Ectodermal cell (in vitro differentiated cells): ENCODE measurements at regions not wholly inside any gene's neighbourhood (a gene's known extent, or its start where the extent isn't known, plus 50 kb on each side); places are given as distances from the start of the nearest gene placed in this dataset.

Experiments used
- H3K27ac ChIP-seq: 2 replicates; pipeline ENCODE4 v1.7.0; 2013; ENCODE audit warnings: mild to moderate bottlenecking, low read depth, low read length; ENCODE audit not compliant: insufficient read depth, poor library complexity, severe bottlenecking
- H3K27me3 ChIP-seq: 2 replicates; pipeline ENCODE4 v1.7.0; 2013; ENCODE audit warnings: mild to moderate bottlenecking, low read length; ENCODE audit not compliant: insufficient read depth, control insufficient read depth, poor library complexity, severe bottlenecking
- H3K36me3 ChIP-seq: one replicate; pipeline ENCODE4 v1.7.0; 2013; ENCODE audit warnings: low read length; ENCODE audit not compliant: control insufficient read depth, insufficient read depth
- H3K4me1 ChIP-seq: one replicate; pipeline ENCODE4 v1.7.0; 2013; ENCODE audit warnings: low read length; ENCODE audit not compliant: control insufficient read depth, insufficient read depth
- H3K4me3 ChIP-seq: 2 replicates; pipeline ENCODE4 v1.7.0; 2013; ENCODE audit warnings: low read depth, low read length, control low read depth; ENCODE audit not compliant: insufficient read depth
- H3K9me3 ChIP-seq: 2 replicates; pipeline ENCODE4 v1.7.0; 2013; ENCODE audit warnings: mild to moderate bottlenecking, low read length, moderate library complexity; ENCODE audit not compliant: control insufficient read depth
- whole genome bisulfite sequencing, 2 experiments: methylation state at CpG; one replicate each; pipeline ENCODE4 v1.1.7; 2013; ENCODE audit warnings: missing lambda C conversion rate in 2 of 2; 5-methylcytosine and 5-hydroxymethylcytosine counted together

GRCh38 chr5:89349246-89349980 is 466.4 kb upstream of the MEF2C start:
- Histone ChIP-seq H3K27ac (no peak overlapping the region), H3K4me3 (no peak overlapping the region), H3K36me3 (no peaks in the 10 kb centered on the region), H3K9me3 (no peaks in the 10 kb centered on the region), H3K27me3 (no peaks in the 10 kb centered on the region), H3K4me1 (no peaks in the 10 kb centered on the region)
- WGBS, 2 experiments: 71 to 74% methylated on average over 3 of the region's 3 CpGs

GRCh38 chr5:89346573-89346972 is 463.6 kb upstream of the MEF2C start:
- WGBS, 2 experiments: 92 to 94% methylated on average over 1 of the region's 1 CpG

GRCh38 chr5:89343666-89344065 is 460.7 kb upstream of the MEF2C start:
- Histone ChIP-seq H3K4me1 (no peaks in the 10 kb centered on the region), H3K4me3 (no peak overlapping the region), H3K9me3 (no peaks in the 10 kb centered on the region), H3K36me3 (no peaks in the 10 kb centered on the region), H3K27me3 (no peaks in the 10 kb centered on the region), H3K27ac (no peak overlapping the region)
- 93 to 95% methylated on average over 4 of the region's 4 CpGs for WGBS, 2 experiments

More at GRCh38 chr5:89346573-89346972, 463.6 kb upstream of the MEF2C start:
- Histone ChIP-seq H3K4me3 (no peak overlapping the region), H3K36me3 (no peaks in the 10 kb centered on the region), H3K27ac (no peak overlapping the region), H3K27me3 (no peaks in the 10 kb centered on the region), H3K9me3 (no peaks in the 10 kb centered on the region), H3K4me1 (no peaks in the 10 kb centered on the region)

- Histone ChIP-seq H3K9me3 (no peaks in the 10 kb centered on the region), H3K36me3 (no peaks in the 10 kb centered on the region), H3K27me3 (no peaks in the 10 kb centered on the region), H3K27ac (no peak overlapping the region), H3K4me3 (no peak overlapping the region), H3K4me1 (no peaks in the 10 kb centered on the region)
- 91 to 93% methylated on average over 1 to 2 of the region's 2 CpGs for WGBS, 2 experiments
These were observed 459.3 kb upstream of the MEF2C start for GRCh38 chr5:89342106-89342876.

- H3K4me3 ChIP-seq: no peak overlapping the region
- 95 to 100% methylated on average over 1 of the region's 2 CpGs for WGBS, 2 experiments
- no peaks in the 10 kb centered on the region for H3K4me1 ChIP-seq
- no peaks in the 10 kb centered on the region for H3K27me3 ChIP-seq
- H3K9me3 ChIP-seq: no peaks in the 10 kb centered on the region
- H3K27ac ChIP-seq: no peak overlapping the region
- H3K36me3 ChIP-seq: no peaks in the 10 kb centered on the region
These were observed 456.0 kb upstream of the MEF2C start for GRCh38 chr5:89338935-89339334.

GRCh38 chr5:89336111-89336510 is 453.1 kb upstream of the MEF2C start:
- H3K9me3 ChIP-seq: no peaks in the 10 kb centered on the region
- no peaks in the 10 kb centered on the region for H3K4me1 ChIP-seq
- no peak overlapping the region for H3K27ac ChIP-seq
- no peaks in the 10 kb centered on the region for H3K27me3 ChIP-seq
- no peaks in the 10 kb centered on the region for H3K36me3 ChIP-seq
- WGBS, 2 experiments: 82 to 89% methylated on average over 2 of the region's 2 CpGs
- H3K4me3 ChIP-seq: no peak overlapping the region

GRCh38 chr5:89330140-89330539 is 447.2 kb upstream of the MEF2C start:
- Histone ChIP-seq H3K36me3 (no peaks in the 10 kb centered on the region), H3K4me3 (no peak overlapping the region), H3K27ac (no peak overlapping the region), H3K9me3 (no peaks in the 10 kb centered on the region), H3K27me3 (no peaks in the 10 kb centered on the region), H3K4me1 (no peaks in the 10 kb centered on the region)

GRCh38 chr5:89327608-89328007 is 444.6 kb upstream of the MEF2C start:
- Histone ChIP-seq H3K9me3 (no peaks in the 10 kb centered on the region), H3K4me1 (no peaks in the 10 kb centered on the region), H3K27me3 (no peaks in the 10 kb centered on the region), H3K36me3 (no peaks in the 10 kb centered on the region), H3K4me3 (no peak overlapping the region), H3K27ac (no peak overlapping the region)
- WGBS, 2 experiments: 91 to 97% methylated on average over 3 of the region's 3 CpGs

- no peak overlapping the region for H3K27ac ChIP-seq
- no peak overlapping the region for H3K4me3 ChIP-seq
- H3K9me3 ChIP-seq: no peaks in the 10 kb centered on the region
- no peaks in the 10 kb centered on the region for H3K27me3 ChIP-seq
- H3K36me3 ChIP-seq: no peaks in the 10 kb centered on the region
- no peaks in the 10 kb centered on the region for H3K4me1 ChIP-seq
These were observed 442.0 kb upstream of the MEF2C start for GRCh38 chr5:89324990-89325389.

- Histone ChIP-seq H3K27me3 (no peaks in the 10 kb centered on the region), H3K4me1 (no peaks in the 10 kb centered on the region), H3K4me3 (no peak overlapping the region), H3K27ac (no peak overlapping the region), H3K9me3 (no peaks in the 10 kb centered on the region), H3K36me3 (no peaks in the 10 kb centered on the region)
- 89 to 100% methylated on average over 2 to 3 of the region's 3 CpGs for WGBS, 2 experiments
These were observed 437.7 kb upstream of the MEF2C start for GRCh38 chr5:89320421-89321277.
